Esophagus muscularis mucosa (tissue), 4 donors: ENCODE measurements at regions not wholly inside any gene's neighbourhood (a gene's known extent, or its start where the extent isn't known, plus 50 kb on each side); places are given as distances from the start of the nearest gene placed in this dataset.

Source experiments
- CTCF ChIP-seq, 3 experiments: fragments of 200-600 bp in 2 of 3; fragments of 450-650 bp in 1 of 3; sonication (generic) in 2 of 3; IDR thresholded peaks; one replicate each; pipeline ENCODE4 v1.5.1; 2017 to 2019; ENCODE audit warnings: antibody characterized with exemption in 3 of 3, mild to moderate bottlenecking in 2 of 3, moderate library complexity in 1 of 3
- EP300 ChIP-seq: sonication (generic); formaldehyde crosslinking; IDR thresholded peaks from one replicate; pipeline ENCODE4 v1.6.1; 2017; ENCODE audit warnings: antibody characterized with exemption
- POLR2A ChIP-seq: fragments of 450-650 bp; IDR thresholded peaks from one replicate; pipeline ENCODE4 v1.6.1; 2017; ENCODE audit warnings: antibody characterized with exemption, moderate library complexity, mild to moderate bottlenecking, low read depth
- POLR2AphosphoS5 ChIP-seq, 2 donors: sonication (generic); formaldehyde crosslinking; IDR thresholded peaks; one replicate each; pipeline ENCODE4 v1.6.1; 2017; ENCODE audit warnings: antibody characterized with exemption in 2 of 2

DNA sequence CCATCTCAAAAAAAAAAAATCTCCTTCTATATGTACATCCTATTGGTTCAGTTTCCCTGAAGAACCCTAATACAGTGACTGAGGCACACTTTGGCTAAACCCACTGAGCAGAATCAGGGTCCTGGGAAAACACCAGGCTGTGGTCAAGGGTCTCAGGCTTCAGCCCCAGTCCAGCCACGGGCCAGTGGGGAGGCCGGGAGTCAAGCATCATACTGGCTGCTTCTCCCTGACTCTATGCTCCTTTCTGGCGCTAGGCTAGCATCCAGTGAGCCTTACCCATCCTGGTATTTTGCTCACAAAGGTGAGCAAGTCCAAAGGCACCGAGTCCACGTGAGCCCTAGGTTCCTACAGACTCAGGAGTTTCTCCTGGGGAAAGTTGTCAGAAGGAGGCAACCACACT lies 752.5 kb downstream of the BRD1 start:
- TF ChIP-seq CTCF (IDR thresholded peaks at IDR 0.05) (no peak), POLR2A (no peak), POLR2AphosphoS5 (IDR thresholded peaks at IDR 0.05) (no peak), EP300 (no peak)
